HG02852 (cell line): ENCODE measurements at regions not wholly inside any gene's neighbourhood (a gene's known extent, or its start where the extent isn't known, plus 50 kb on each side); places are given as distances from the start of the nearest gene placed in this dataset.
"Not testable (repeated sequence)": the region's sequence is repeated elsewhere in the genome, so short reads cannot be mapped to it uniquely, and the experiment has no call there.

Experiments
- ATAC-seq: cut with Tn5 transposase; IDR thresholded peaks from one replicate; pipeline ENCODE4 v1.9.1; 2021; ENCODE audit warnings: mild to moderate bottlenecking, moderate library complexity; ENCODE audit not compliant: unreplicated experiment

DNA sequence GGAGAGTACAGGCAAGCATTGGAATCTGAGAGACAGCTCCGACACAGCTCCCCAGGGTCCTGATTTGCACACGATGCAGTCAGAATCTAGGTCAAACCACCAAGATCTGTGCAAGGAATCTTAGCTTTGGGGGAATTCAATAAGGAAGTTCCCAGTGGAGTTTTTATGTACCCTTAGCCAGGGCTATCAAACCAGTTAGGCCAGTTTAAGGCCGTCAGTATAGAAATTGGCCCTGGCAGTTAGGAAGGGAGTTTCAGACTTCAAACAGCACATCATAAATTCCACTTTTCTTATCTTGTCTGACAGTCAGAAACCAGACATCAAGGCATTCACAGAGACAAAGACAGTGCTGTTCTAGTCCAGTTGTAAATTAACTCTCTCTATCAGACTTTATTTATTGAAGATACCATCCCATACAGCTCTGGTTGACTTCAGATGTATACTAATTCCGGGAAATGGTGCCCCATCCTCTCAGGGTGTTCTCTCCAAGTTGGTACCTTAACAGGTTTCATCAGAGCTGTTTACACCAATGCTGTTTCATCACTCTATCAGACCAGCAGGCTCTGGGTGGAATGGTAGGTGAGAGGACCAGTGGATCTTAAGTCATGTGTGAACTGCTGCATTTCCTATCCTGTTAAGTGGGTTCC is 157.5 kb upstream of the ATF7IP start:
- no peak for ATAC-seq

- no peak for ATAC-seq
Observed at GRCh38 chr12:14211947-14212387, 153.5 kb upstream of the ATF7IP start.

- no peak for ATAC-seq
Observed at GRCh38 chr12:14213542-14213941, 151.9 kb upstream of the ATF7IP start.

- no peak for ATAC-seq
Observed at GRCh38 chr12:14214495-14214894, 151.0 kb upstream of the ATF7IP start.

GRCh38 chr12:14215949-14216348 is 149.5 kb upstream of the ATF7IP start:
- not testable (repeated sequence) for ATAC-seq

DNA sequence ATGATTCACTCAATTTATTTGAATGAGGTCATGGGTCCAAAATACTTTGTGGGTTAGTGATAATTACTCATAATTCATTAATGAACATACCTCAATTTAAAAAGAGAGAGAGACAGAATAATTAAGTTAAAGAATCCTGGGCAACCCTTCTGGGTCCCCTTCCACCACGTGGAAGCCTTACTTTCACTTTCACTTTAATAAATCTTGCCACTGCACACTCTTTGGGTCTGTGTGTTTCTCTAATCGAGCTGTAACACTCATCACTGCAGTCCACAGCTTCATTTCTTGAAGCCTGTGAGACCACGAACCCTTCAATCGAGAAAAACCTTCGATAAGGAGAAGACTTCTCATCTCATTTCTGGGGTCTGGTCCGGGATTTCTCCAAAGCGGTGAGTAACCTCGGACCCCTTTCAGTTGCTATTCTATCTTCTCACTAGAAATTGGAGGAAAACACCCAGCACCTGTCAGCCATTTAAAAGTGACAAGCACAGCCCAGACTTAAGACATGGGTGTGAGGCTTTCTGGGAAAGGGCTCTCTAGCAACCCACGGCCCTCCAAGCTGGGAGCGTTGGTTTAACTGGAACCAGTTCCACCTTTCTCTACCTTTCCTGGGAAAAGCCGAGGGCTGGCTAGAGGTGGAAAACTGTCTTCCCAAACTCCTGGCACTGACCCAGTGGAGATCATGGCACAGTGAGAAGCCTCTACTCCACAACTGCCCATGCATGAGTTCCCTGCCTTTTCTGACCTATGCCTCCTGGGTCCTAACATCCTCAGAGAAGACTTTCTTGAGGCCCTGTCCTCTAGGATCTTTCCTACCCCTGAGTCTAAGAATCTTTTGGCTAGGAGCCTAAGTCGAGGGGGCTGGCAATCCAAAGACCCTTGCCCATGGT is 148.8 kb upstream of the ATF7IP start:
- no peak for ATAC-seq

GRCh38 chr12:14219156-14219555 is 146.3 kb upstream of the ATF7IP start:
- no peak for ATAC-seq

DNA sequence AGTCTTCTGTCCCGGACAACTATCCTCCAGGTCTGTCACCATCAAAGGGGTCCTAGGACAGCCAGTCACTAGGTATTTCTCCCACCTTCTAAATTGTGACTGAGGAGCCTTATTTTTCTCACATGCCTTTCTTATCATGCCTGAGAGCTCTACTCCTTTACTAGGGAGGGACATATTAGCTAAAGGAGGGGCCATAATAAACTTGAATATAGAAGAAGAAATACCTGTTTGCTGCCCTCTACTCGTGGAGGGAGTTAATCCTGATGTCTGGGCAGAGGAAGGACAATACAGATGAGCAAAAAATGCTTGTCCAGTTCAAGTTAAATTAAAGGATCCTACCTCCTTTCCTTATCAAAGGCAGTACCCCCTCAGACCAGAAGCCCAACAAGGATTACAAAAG is 145.8 kb upstream of the ATF7IP start:
- not testable (repeated sequence) for ATAC-seq

- ATAC-seq: no peak
Observed at GRCh38 chr12:14225064-14225463, 140.4 kb upstream of the ATF7IP start.

- not testable (repeated sequence) for ATAC-seq
Observed at GRCh38 chr12:14235176-14235575, 130.3 kb upstream of the ATF7IP start.

- ATAC-seq: not testable (repeated sequence)
Observed at GRCh38 chr12:14236641-14237040, 128.8 kb upstream of the ATF7IP start.

DNA sequence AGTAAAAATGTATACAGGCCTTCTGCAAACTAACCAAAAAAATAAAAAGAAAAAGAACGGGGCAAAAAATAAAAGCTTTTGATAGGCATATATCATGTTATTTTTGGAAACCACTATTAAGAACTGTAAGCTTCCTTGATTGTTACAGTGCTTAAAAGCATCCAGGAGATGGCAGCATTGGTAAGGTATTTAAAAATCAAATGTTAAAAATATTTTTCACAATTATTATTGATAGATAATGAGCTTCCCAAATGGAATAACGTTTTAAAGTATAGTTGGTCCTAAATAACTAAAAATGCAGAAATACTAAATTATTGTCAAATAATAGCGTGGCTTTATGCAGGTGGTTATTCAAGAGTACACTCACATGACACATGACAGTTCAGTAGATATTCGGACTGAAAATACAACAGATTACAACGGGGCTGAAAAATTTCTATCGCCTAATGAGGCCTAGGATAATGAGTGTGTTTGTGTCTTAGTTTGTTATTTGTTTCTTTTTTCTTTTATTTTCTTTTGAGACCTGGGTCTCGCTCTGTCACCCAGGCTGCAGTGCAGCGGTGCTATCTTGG is 127.2 kb upstream of the ATF7IP start:
- no peak for ATAC-seq

DNA sequence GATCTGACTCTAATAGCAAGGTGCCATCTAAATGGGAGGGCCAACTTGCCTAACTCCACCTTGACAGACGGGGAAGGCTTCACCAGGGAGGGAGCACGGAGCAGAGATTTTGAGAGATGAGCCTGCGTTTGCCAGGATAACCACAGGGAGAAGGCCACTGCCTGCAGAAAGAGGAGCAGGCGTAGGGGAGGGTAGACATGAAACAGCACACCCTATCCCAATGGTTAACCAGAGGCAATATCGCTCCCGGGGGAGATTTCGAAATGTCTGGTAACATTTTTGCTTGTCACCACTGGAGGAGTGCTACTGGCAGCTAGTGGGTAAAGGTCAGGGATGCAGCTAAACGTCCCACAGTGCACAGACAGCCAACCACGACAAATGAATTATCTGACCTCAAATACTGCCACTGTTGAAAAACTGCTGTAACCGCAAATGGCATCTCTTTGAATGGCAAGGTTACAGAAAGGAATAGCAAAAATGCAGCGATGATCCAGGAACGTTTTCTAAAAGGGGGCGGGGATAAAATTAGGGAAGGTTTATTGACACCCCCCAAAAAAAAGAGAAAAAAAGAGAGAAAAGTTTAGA is 126.0 kb upstream of the ATF7IP start:
- ATAC-seq: peak; percentile 70

DNA sequence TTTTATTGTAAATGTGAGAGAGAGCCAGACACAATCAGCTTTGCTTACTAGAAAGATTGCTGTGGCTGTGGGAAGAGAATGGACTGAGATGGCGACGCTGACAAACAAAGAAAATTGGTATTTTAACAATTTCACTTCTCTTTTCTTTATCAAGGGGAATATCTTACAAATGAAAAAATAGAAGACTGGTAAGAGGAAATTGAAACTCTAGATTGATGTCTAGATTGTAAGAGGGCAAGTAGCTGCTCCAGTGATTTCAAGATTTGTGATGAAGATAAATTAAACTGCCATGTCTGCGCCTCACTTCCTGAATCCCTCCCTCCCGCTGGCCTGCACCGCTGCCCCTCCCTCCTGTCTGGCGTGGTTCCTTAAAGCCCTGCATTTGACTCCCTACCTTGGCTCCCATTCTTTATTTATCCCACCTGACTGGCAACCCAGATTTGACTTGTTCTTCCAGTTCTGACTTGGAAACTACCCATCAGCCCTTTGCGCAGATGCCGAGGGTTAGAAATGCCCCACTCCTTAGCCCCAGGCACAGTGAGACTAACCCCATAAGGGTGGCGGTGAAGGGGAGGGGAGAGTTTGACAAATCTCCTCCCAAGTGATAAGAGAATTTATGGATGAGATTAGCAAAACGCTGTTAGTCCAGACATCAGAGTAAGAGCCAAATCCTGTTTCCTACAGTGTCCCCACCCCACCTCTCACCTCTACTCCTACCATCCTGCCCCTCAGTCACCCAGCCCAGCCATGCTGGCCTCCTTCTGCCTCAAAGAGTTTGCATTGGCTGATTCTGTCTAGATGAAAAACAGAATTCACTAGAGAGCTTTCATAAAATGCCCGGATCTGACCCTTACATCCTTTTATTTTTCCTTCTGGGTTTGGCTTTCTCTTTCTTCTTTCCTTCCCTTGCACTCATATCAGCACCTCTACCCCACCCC is 125.3 kb upstream of the ATF7IP start:
- peak; percentile 56 for ATAC-seq

- ATAC-seq: no peak
Observed at GRCh38 chr12:14240873-14241220, 124.6 kb upstream of the ATF7IP start.

GRCh38 chr12:14242825-14243224 is 122.7 kb upstream of the ATF7IP start:
- ATAC-seq: not testable (repeated sequence)

GRCh38 chr12:14243941-14244340 is 121.5 kb upstream of the ATF7IP start:
- no peak for ATAC-seq

DNA sequence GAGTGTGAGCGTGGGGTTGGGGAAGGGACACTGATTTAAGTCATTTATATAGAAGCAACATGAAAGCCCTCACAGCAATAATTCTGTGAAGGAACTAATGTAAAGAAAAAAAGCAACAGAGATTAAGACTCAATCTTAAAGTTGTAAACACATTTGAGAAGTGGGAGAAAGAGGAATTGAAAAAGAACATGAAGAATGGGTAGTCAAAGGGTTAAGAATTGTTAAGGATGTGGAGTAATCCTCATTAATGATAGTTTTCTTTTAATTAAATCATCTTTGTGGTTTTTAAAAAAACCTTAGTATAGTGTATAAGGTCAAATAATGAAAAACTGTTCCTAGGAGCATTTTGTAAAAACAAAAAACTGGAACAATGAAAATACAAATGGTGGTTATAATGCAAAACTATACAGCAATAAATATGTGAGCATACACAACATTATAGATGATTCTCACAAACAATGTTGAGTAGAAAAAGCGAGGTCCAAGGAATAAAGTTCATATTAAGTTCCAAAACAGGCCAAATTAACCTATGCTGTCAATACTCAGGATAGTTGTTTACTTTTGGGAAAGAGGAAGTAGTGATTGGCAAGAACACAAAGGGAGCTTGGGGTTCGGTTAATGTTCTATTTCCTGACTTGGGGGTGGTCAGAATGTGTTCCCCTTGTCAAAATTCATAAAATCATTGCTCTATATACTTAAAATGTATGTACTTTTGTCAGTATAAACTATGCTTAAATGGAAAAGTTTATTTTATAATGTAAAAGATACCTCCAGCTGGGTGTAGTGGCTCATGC is 120.4 kb upstream of the ATF7IP start:
- ATAC-seq: no peak

DNA sequence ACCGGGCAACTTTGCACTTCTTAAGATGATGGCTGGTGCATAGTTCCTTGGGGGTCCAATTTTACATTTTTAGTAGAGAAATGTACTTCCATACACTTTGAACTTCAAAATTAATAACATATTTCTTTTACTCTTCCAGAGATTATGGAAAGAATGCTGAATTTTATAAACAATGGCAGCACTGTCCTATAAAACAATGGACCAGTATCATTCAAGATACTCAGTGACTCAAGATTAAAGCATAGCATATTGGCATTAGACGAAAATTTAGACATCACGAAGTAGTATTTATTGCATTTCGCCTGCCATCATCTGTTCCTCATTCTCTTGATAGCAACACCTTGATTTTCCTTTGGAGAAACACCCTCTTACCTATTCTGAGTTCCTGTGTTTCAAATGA is 118.3 kb upstream of the ATF7IP start:
- no peak for ATAC-seq

DNA sequence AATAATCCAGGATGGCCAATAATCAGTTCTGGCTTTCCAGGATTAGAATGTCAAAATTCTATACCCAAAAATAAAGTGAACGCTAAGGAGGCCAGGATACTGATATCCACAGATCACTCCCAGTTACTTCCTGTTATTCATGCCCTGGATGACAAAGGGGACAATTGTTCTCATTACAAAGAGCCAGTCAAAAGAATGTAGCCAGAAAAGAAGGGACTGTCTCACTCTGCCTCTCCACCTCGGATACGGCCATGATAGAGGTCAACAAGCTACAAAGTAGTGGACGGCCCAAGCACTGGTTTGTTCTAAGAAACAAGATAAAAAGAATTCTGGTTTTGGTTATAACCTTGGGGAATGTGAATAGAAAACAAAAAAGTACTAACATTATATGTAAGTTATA is 116.1 kb upstream of the ATF7IP start:
- no peak for ATAC-seq
